DOHH2 (cell line): ENCODE measurements at regions not wholly inside any gene's neighbourhood (a gene's known extent, or its start where the extent isn't known, plus 50 kb on each side); places are given as distances from the start of the nearest gene placed in this dataset.

Source experiments
- H3F3A ChIP-seq: fragments of 200-600 bp; sonication (generic), shearing (Covaris generic); 2 replicates; pipeline ENCODE4 v1.6.0; 2016; ENCODE audit warnings: antibody characterized with exemption, mild to moderate bottlenecking; ENCODE audit not compliant: control insufficient read depth, insufficient read depth
- H3K27ac ChIP-seq: fragments of 200-600 bp; sonication (generic); 2 replicates; pipeline ENCODE4 v1.5.1; 2014; ENCODE audit warnings: low read depth, mild to moderate bottlenecking, low read length, moderate library complexity
- H3K27me3 ChIP-seq: fragments of 200-600 bp; sonication (generic); 2 replicates; pipeline ENCODE4 v1.6.1; 2014; ENCODE audit warnings: mild to moderate bottlenecking, low read length, mixed read lengths; ENCODE audit not compliant: control insufficient read depth
- H3K36me3 ChIP-seq: fragments of 200-600 bp; sonication (generic); 2 replicates; pipeline ENCODE4 v1.6.1; 2014; ENCODE audit warnings: mild to moderate bottlenecking, low read length, moderate library complexity, mixed read lengths; ENCODE audit not compliant: control insufficient read depth
- H3K4me1 ChIP-seq: fragments of 200-600 bp; sonication (generic); 2 replicates; pipeline ENCODE4 v1.6.1; 2014; ENCODE audit warnings: mild to moderate bottlenecking, low read length, mixed read lengths; ENCODE audit not compliant: control insufficient read depth
- H3K4me2 ChIP-seq: fragments of 200-600 bp; sonication (generic); 2 replicates; pipeline ENCODE4 v1.6.0; 2014; ENCODE audit warnings: mild to moderate bottlenecking, low read length, moderate library complexity
- H3K4me3 ChIP-seq: fragments of 200-600 bp; sonication (generic); 2 replicates; pipeline ENCODE4 v1.5.1; 2014; ENCODE audit warnings: mild to moderate bottlenecking, low read length, mixed read lengths
- H3K79me2 ChIP-seq: fragments of 200-600 bp; sonication (generic); 2 replicates; pipeline ENCODE4 v1.6.1; 2014; ENCODE audit warnings: mild to moderate bottlenecking, low read length, mixed read lengths; ENCODE audit not compliant: control insufficient read depth
- H3K9me2 ChIP-seq: fragments of 200-600 bp; sonication (generic); replicated peaks from 2 replicates; pipeline ENCODE4 v1.6.1; 2014; ENCODE audit warnings: mild to moderate bottlenecking, low read length, mixed read lengths; ENCODE audit not compliant: control insufficient read depth
- H3K9me3 ChIP-seq: fragments of 200-600 bp; sonication (generic); 2 replicates; pipeline ENCODE4 v1.6.1; 2014; ENCODE audit warnings: antibody characterized with exemption, low read length, mixed read lengths; ENCODE audit not compliant: control insufficient read depth, insufficient read depth
- H4K20me1 ChIP-seq: fragments of 200-600 bp; sonication (generic); 2 replicates; pipeline ENCODE4 v1.6.0; 2014; ENCODE audit warnings: low read depth, mild to moderate bottlenecking, antibody characterized with exemption, low read length, moderate library complexity; ENCODE audit not compliant: control insufficient read depth, insufficient read depth
- EZH2phosphoT487 ChIP-seq: fragments of 200-600 bp; sonication (generic); IDR thresholded peaks from 2 replicates; pipeline ENCODE4 v1.6.1; 2017; ENCODE audit warnings: borderline replicate concordance, mild to moderate bottlenecking, antibody characterized with exemption, low read length, moderate library complexity, mixed read lengths
- TF ChIP-seq, protein P1 (sequence below): fragments of 200-600 bp; sonication (generic); IDR thresholded peaks from one replicate; pipeline ENCODE4 v1.5.1; 2014; ENCODE audit warnings: antibody characterized with exemption, mild to moderate bottlenecking, low read depth, low read length; ENCODE audit not compliant: poor library complexity, severe bottlenecking

DNA sequence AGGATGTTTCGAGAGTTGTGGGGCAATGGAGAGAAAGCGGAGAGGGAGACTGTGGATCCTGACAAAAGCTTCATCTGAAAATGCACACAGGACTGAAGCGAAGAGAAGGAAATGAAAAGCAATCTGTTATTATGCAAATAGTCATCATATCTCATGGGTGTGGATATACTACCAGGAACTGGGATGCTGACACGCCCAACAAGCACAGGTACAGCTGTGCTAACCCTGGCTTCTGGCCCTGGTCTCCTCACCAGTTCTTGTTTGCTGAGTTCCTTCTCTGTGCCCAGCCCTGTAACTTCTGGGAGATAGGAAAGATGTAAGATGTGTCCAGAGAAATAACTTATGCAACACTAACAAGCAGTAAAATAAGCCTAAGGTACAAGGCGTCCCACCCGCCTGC, 358.8 kb downstream of the CMPK2 start:
- Histone ChIP-seq H4K20me1 (no peaks in the 10 kb centered on the region), H3K9me3 (no peaks in the 10 kb centered on the region), H3K27me3 (no peaks in the 10 kb centered on the region), H3K36me3 (no peaks in the 10 kb centered on the region), H3K4me3 (no peak overlapping the region), H3K27ac (no peak overlapping the region), H3K4me2 (no peak overlapping the region), H3F3A (no peaks in the 10 kb centered on the region), H3K79me2 (no peaks in the 10 kb centered on the region), H3K4me1 (no peaks in the 10 kb centered on the region), H3K9me2 (no peaks in the 10 kb centered on the region)
- TF ChIP-seq, protein P1, sequence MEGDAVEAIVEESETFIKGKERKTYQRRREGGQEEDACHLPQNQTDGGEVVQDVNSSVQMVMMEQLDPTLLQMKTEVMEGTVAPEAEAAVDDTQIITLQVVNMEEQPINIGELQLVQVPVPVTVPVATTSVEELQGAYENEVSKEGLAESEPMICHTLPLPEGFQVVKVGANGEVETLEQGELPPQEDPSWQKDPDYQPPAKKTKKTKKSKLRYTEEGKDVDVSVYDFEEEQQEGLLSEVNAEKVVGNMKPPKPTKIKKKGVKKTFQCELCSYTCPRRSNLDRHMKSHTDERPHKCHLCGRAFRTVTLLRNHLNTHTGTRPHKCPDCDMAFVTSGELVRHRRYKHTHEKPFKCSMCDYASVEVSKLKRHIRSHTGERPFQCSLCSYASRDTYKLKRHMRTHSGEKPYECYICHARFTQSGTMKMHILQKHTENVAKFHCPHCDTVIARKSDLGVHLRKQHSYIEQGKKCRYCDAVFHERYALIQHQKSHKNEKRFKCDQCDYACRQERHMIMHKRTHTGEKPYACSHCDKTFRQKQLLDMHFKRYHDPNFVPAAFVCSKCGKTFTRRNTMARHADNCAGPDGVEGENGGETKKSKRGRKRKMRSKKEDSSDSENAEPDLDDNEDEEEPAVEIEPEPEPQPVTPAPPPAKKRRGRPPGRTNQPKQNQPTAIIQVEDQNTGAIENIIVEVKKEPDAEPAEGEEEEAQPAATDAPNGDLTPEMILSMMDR: no peak
- no peak for TF ChIP-seq EZH2phosphoT487

DNA sequence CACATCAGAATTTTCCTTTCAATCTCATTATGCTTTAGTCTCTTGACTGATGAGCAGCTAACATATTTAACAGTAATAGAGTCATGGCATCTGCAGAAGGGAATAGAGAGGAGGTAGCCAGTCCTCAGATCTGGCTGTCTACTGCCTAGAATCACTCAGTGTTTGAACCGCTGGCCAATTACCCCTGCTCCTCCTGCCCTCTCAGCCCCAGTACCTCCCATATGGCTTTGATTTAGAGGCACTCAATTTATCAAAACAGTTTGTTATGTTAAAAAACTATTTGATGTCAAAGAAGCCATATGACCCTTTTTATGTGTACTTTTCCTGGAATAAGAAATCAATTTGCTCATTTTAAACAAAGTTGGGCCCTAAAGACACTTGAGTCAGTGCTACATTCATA, 355.2 kb downstream of the CMPK2 start:
- Histone ChIP-seq H3K36me3 (no peaks in the 10 kb centered on the region), H3K4me3 (no peak overlapping the region), H4K20me1 (no peaks in the 10 kb centered on the region), H3K9me2 (no peaks in the 10 kb centered on the region), H3K9me3 (no peaks in the 10 kb centered on the region), H3K27ac (no peak overlapping the region), H3F3A (no peaks in the 10 kb centered on the region), H3K4me2 (no peak overlapping the region), H3K27me3 (no peaks in the 10 kb centered on the region), H3K4me1 (no peaks in the 10 kb centered on the region), H3K79me2 (no peaks in the 10 kb centered on the region)
- TF ChIP-seq, protein P1: no peak
- TF ChIP-seq EZH2phosphoT487: no peak

- no peaks in the 10 kb centered on the region for H3K36me3 ChIP-seq
- no peak overlapping the region for H3K4me3 ChIP-seq
- no peaks in the 10 kb centered on the region for H3F3A ChIP-seq
- H3K27ac ChIP-seq: no peak overlapping the region
- no peaks in the 10 kb centered on the region for H3K79me2 ChIP-seq
- no peaks in the 10 kb centered on the region for H3K9me3 ChIP-seq
- H3K9me2 ChIP-seq: no peaks in the 10 kb centered on the region
- H3K4me1 ChIP-seq: no peaks in the 10 kb centered on the region
- H4K20me1 ChIP-seq: no peaks in the 10 kb centered on the region
- no peaks in the 10 kb centered on the region for H3K27me3 ChIP-seq
- no peak for TF ChIP-seq EZH2phosphoT487
- TF ChIP-seq, protein P1: no peak
- H3K4me2 ChIP-seq: no peak overlapping the region
These were observed 353.1 kb downstream of the CMPK2 start for GRCh38 chr2:6512589-6512988.

GRCh38 chr2:6516674-6517073, 349.0 kb downstream of the CMPK2 start:
- Histone ChIP-seq H3K4me3 (no peak overlapping the region), H3K27ac (no peak overlapping the region), H3K9me2 (no peaks in the 10 kb centered on the region), H3K36me3 (no peaks in the 10 kb centered on the region), H3K4me2 (no peak overlapping the region), H4K20me1 (no peaks in the 10 kb centered on the region), H3K9me3 (no peaks in the 10 kb centered on the region), H3K27me3 (no peaks in the 10 kb centered on the region), H3F3A (no peaks in the 10 kb centered on the region), H3K4me1 (no peaks in the 10 kb centered on the region), H3K79me2 (no peaks in the 10 kb centered on the region)
- TF ChIP-seq EZH2phosphoT487: no peak
- TF ChIP-seq, protein P1: no peak
